ENCODE measurements at regions not wholly inside any gene's neighbourhood (a gene's known extent, or its start where the extent isn't known, plus 50 kb on each side); places are given as distances from the start of the nearest gene placed in this dataset.
"Not testable (repeated sequence)": the region's sequence is repeated elsewhere in the genome, so short reads cannot be mapped to it uniquely, and the experiment has no call there.

DNA sequence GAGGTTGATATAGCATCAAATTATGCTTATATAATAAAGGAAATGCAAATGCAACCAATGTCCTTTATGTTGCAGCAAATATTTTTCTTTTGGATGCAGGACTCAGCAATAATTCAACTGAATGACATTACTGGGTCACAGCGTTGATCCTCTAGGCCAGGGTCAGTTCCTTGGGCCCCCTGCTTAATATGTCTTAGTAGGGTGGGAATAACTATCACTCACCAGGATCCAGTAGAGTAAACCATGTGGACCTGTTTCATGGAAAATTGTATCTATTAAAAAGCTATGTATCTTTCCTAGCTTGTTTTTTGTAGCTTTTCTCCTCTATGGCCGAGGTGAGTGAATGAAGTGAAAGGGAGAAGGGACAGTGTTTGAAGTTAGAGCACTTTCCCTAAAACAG is 161.5 kb upstream of the SSTR1 start:
- H3K9me3 ChIP-seq (ENCODE audit: control insufficient read depth in 1 of 2, low read length in 2 of 2): no peaks in the 10 kb centered on the region
- H3K4me1 ChIP-seq (ENCODE audit: control insufficient read depth in 1 of 2, insufficient read depth in 2 of 2, low read length in 2 of 2): no peaks in the 10 kb centered on the region
- H3K36me3 ChIP-seq (ENCODE audit: control insufficient read depth in 1 of 2, insufficient read depth in 2 of 2, low read length in 2 of 2): no peaks in the 10 kb centered on the region
- no peak overlapping the region for H3K4me3 ChIP-seq (ENCODE audit: low read depth in 1 of 2, low read length in 2 of 2)
- no peak overlapping the region for H3K27ac ChIP-seq (ENCODE audit: low read length)
- H3K27me3 ChIP-seq (ENCODE audit: low read depth, low read length): no peaks in the 10 kb centered on the region

DNA sequence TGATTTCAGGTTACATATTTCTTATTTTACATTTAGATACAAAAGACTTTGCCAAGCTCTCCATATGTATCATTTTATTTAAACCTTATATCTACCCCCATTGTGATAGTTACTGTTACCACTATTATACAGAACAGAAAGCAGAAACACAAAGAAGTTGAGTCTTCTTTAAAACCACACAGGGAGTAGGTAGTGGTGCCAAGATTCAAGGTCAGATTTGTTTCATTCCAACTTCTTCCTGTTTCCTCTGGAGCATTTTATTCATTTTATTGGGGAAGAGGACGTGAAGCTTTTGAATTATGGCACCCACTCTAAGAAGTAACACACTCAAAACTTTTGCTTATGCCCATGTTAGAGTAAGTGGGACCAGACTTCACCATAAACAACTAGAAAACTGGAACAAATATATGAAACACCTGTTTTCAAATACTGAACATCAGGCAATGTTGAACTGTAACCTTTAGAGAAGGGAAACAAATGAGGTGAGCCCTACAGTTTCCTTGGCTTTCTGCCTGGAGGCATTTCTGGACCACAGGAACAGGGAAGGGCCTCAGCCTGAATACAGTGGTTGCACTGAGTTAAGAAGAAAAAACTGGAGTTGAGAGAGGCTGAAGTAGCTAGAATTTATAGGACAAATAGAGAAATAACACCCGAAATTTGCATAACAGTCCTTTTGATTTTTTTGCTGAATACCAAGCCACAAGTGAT is 160.4 kb upstream of the SSTR1 start:
- no peaks in the 10 kb centered on the region for H3K4me1 ChIP-seq (ENCODE audit: control insufficient read depth in 1 of 2, insufficient read depth in 2 of 2, low read length in 2 of 2)
- no peaks in the 10 kb centered on the region for H3K27me3 ChIP-seq (ENCODE audit: low read depth, low read length)
- no peaks in the 10 kb centered on the region for H3K9me3 ChIP-seq (ENCODE audit: control insufficient read depth in 1 of 2, low read length in 2 of 2)
- H3K4me3 ChIP-seq (ENCODE audit: low read depth in 1 of 2, low read length in 2 of 2): no peak overlapping the region
- H3K27ac ChIP-seq (ENCODE audit: low read length): no peak overlapping the region
- H3K36me3 ChIP-seq (ENCODE audit: control insufficient read depth in 1 of 2, insufficient read depth in 2 of 2, low read length in 2 of 2): no peaks in the 10 kb centered on the region

DNA sequence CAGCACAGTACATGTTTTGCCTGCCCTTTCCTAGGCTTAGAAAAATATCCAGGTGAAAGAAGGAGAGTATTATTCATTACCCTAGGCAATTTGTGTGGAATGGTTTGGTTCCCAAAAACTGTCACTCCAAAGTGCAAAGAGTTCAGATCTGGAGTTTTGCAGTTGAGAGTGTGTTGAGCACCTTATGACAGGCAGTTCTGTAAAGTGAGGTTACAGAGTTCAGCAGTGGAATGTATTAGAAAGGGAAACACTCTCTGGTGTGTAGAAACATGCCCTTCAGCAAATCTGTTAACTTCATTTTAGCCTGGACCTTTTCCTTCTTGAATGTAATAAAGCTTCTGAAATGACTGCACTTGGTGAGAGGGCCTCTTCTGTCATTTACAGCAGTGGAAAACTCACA is 154.0 kb upstream of the SSTR1 start:
- no peak overlapping the region for H3K27ac ChIP-seq (ENCODE audit: low read length)
- no peaks in the 10 kb centered on the region for H3K27me3 ChIP-seq (ENCODE audit: low read depth, low read length)
- no peaks in the 10 kb centered on the region for H3K9me3 ChIP-seq (ENCODE audit: control insufficient read depth in 1 of 2, low read length in 2 of 2)
- H3K36me3 ChIP-seq (ENCODE audit: control insufficient read depth in 1 of 2, insufficient read depth in 2 of 2, low read length in 2 of 2): no peaks in the 10 kb centered on the region
- no peaks in the 10 kb centered on the region for H3K4me1 ChIP-seq (ENCODE audit: control insufficient read depth in 1 of 2, insufficient read depth in 2 of 2, low read length in 2 of 2)
- H3K4me3 ChIP-seq (ENCODE audit: low read depth in 1 of 2, low read length in 2 of 2): no peak overlapping the region

DNA sequence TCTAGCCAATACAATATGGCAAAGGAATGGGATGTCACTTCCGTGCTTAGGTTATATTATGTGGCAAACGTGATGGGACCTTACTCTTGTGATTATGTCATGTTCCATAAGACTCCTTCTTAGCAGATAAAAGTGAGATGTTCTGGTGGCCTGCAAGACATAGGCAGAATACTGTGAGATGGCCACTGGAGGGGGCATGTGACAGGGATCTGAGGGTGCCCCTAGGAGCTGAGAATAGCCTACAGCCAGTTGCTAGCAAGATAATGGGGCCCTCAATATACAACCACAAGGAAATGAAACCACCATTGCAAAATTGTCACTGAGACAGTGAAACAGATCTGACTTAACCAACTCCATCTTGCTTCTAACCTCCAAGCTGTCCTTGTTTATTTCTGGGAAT is 151.4 kb upstream of the SSTR1 start:
- no peaks in the 10 kb centered on the region for H3K4me1 ChIP-seq (ENCODE audit: control insufficient read depth in 1 of 2, insufficient read depth in 2 of 2, low read length in 2 of 2)
- no peak overlapping the region for H3K27ac ChIP-seq (ENCODE audit: low read length)
- H3K9me3 ChIP-seq (ENCODE audit: control insufficient read depth in 1 of 2, low read length in 2 of 2): peaks cover 3 to 19% of the 10 kb centered on the region in 2 donors
- H3K27me3 ChIP-seq (ENCODE audit: low read depth, low read length): no peaks in the 10 kb centered on the region
- H3K4me3 ChIP-seq (ENCODE audit: low read depth in 1 of 2, low read length in 2 of 2): no peak overlapping the region
- no peaks in the 10 kb centered on the region for H3K36me3 ChIP-seq (ENCODE audit: control insufficient read depth in 1 of 2, insufficient read depth in 2 of 2, low read length in 2 of 2)

DNA sequence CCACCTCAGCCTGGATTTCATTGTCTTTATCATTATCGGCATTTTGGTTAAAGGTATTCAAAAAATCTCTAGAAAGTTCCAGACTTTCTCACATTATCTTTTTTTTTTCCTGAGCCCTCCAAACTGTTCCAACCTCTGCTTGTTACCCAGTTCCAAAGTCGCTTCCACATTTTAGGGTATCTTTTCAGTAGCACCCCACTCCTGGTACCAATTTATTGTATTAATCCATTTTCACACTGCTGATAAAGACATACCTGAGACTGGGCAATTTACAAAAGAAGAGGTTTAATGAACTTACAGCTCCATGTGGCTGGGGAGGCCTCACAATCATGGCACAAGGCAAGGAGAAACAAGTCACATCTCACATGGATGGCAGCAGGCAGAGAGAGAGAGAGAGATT is 145.5 kb upstream of the SSTR1 start:
- not testable (repeated sequence) for H3K4me3 ChIP-seq (ENCODE audit: low read depth in 1 of 2, low read length in 2 of 2); H3K4me1 ChIP-seq (ENCODE audit: control insufficient read depth in 1 of 2, insufficient read depth in 2 of 2, low read length in 2 of 2); H3K36me3 ChIP-seq (ENCODE audit: control insufficient read depth in 1 of 2, insufficient read depth in 2 of 2, low read length in 2 of 2); H3K27ac ChIP-seq (ENCODE audit: low read length); H3K27me3 ChIP-seq (ENCODE audit: low read depth, low read length)
- peaks cover 3 to 32% of the 10 kb centered on the region in 2 donors for H3K9me3 ChIP-seq (ENCODE audit: control insufficient read depth in 1 of 2, low read length in 2 of 2)

DNA sequence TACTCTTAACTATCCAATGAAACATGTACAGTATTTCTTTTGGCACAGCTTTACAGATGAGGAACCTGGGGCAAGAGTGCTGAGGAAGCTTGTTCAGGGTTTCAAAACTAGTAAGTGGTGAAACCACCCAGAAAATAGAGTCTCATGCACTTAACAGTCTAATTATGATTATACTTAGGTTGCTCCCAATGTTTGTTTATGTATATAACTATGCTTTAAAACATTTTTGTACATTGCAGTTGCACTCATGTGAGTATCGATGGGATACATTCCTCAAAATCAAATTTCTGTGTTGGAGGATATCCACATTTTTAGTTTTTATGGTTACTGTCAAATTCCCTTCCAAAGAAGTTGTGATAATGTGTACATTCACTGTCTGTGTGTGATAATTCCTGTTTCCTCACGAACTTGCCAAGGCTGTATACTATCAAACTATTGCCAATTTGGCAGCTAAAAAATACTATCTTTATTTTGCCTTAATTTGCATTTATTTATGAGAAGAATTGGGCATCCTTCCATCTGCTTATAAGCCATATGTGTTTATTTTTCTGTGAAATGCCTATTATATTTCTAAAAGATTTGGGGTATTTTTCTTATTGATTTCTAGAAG is 143.9 kb upstream of the SSTR1 start:
- no peaks in the 10 kb centered on the region for H3K27me3 ChIP-seq (ENCODE audit: low read depth, low read length)
- H3K4me1 ChIP-seq (ENCODE audit: control insufficient read depth in 1 of 2, insufficient read depth in 2 of 2, low read length in 2 of 2): no peaks in the 10 kb centered on the region
- no peak overlapping the region for H3K4me3 ChIP-seq (ENCODE audit: low read depth in 1 of 2, low read length in 2 of 2)
- no peaks in the 10 kb centered on the region for H3K36me3 ChIP-seq (ENCODE audit: control insufficient read depth in 1 of 2, insufficient read depth in 2 of 2, low read length in 2 of 2)
- H3K9me3 ChIP-seq (ENCODE audit: control insufficient read depth in 1 of 2, low read length in 2 of 2): peaks cover 3 to 32% of the 10 kb centered on the region in 2 donors
- no peak overlapping the region for H3K27ac ChIP-seq (ENCODE audit: low read length)

DNA sequence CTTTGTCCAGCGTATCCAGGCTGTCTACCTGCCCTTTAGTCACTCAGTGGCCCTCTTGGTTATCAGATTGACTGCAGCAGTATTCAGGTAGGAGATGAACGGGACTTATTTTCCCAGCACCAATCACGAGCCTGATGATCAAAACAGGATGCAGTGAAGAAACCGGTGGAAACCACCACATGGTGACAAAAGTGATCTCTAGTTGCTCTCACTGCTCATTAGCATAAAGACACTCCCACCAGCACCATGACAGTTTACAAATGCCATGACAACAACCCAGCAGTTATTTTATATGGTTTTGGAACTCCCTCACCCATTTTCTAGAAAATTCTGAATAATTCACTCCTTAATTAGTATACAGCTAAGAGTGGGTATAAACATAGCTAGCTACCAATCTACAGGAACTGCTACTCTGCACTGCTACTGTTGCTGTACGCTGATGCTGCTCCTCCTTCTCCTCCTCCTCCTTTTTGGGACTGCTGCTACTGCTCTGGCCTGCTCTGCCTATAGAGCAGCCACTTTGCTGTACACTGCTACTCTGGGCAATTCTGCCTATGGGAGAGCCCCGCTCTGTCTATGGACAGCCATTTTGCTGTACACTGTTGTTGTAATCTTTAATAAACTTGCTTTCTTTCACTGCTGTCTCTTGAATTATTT is 142.5 kb upstream of the SSTR1 start:
- Histone ChIP-seq H3K27ac (ENCODE audit: low read length) (no peak overlapping the region), H3K4me1 (ENCODE audit: control insufficient read depth in 1 of 2, insufficient read depth in 2 of 2, low read length in 2 of 2) (no peaks in the 10 kb centered on the region), H3K27me3 (ENCODE audit: low read depth, low read length) (no peaks in the 10 kb centered on the region), H3K36me3 (ENCODE audit: control insufficient read depth in 1 of 2, insufficient read depth in 2 of 2, low read length in 2 of 2) (no peaks in the 10 kb centered on the region), H3K4me3 (ENCODE audit: low read depth in 1 of 2, low read length in 2 of 2) (no peak overlapping the region), H3K9me3 (ENCODE audit: control insufficient read depth in 1 of 2, low read length in 2 of 2) (peaks cover 0 to 24% of the 10 kb centered on the region in 2 donors)

DNA sequence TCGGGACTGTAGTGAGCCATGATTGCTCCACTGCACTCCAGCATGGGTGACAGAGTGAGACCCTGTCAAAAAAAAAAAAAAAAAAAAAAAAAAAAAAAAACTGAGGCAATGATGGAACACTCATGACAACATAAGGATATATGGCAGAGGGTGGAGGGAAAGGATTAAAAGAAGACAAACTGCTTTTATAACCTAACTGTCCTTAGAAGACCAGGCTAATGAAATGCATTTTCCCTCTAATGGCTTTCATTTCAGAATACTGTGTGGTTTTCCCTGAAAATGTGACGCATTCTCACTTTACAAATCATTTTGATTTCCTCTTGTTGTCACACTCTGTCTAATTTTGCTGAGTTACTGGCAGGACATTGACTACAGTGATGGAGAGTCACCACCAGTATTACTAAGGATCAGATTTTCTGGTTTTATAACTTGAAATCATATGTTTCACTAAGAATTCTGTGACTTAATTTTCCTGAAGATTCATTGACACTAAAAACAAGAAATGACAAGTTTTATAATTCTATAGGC is 137.6 kb upstream of the SSTR1 start:
- no peak overlapping the region for H3K27ac ChIP-seq (ENCODE audit: low read length)
- no peaks in the 10 kb centered on the region for H3K36me3 ChIP-seq (ENCODE audit: control insufficient read depth in 1 of 2, insufficient read depth in 2 of 2, low read length in 2 of 2)

DNA sequence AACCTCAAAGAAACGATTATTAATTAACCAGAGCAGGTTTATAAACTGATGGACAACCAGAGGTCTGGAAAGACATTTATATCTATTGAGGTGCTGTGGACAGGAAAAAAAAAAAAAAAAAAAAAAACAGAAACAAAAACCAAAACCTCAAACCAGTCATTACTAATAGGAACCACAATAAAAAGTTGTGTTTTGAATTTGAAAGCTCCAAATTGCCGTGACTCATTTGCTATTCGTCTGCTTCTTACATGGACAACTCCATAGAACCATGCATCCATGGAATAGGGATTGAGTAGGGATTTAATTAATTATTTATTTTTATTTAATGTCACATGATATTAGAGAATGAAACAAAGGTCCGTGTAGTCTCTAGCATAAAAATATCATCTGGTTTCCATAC is 134.1 kb upstream of the SSTR1 start:
- Histone ChIP-seq H3K27me3 (ENCODE audit: low read depth, low read length) (no peaks in the 10 kb centered on the region), H3K4me1 (ENCODE audit: control insufficient read depth in 1 of 2, insufficient read depth in 2 of 2, low read length in 2 of 2) (no peaks in the 10 kb centered on the region), H3K27ac (ENCODE audit: low read length) (no peak overlapping the region), H3K4me3 (ENCODE audit: low read depth in 1 of 2, low read length in 2 of 2) (no peak overlapping the region), H3K9me3 (ENCODE audit: control insufficient read depth in 1 of 2, low read length in 2 of 2) (no peaks in the 10 kb centered on the region), H3K36me3 (ENCODE audit: control insufficient read depth in 1 of 2, insufficient read depth in 2 of 2, low read length in 2 of 2) (no peaks in the 10 kb centered on the region)

More for the DNA sequence above, 137.6 kb upstream of the SSTR1 start:
- H3K4me1 ChIP-seq (ENCODE audit: control insufficient read depth in 1 of 2, insufficient read depth in 2 of 2, low read length in 2 of 2): no peaks in the 10 kb centered on the region
- H3K9me3 ChIP-seq (ENCODE audit: control insufficient read depth in 1 of 2, low read length in 2 of 2): no peaks in the 10 kb centered on the region
- no peak overlapping the region for H3K4me3 ChIP-seq (ENCODE audit: low read depth in 1 of 2, low read length in 2 of 2)
- no peaks in the 10 kb centered on the region for H3K27me3 ChIP-seq (ENCODE audit: low read depth, low read length)

DNA sequence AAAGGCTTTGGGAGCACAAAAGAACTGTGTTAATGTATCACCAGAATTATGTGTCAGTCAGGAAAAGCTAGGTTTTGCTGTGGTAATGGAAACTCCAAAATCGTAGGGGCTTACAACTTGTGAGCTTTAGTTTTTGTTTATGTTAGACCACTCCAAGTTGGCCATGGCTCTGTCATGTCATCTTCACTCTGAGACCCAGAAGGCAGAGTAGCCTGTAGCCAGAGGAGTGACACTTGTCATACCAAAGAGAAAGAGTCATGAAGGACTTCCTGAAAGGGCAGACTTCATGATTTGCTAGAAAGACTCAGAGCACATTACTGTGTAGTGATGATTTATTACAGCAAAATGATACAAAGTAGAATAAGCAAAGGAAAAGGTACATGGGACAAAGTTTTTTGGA is 133.6 kb upstream of the SSTR1 start:
- Histone ChIP-seq H3K4me1 (ENCODE audit: control insufficient read depth in 1 of 2, insufficient read depth in 2 of 2, low read length in 2 of 2) (no peaks in the 10 kb centered on the region), H3K9me3 (ENCODE audit: control insufficient read depth in 1 of 2, low read length in 2 of 2) (no peaks in the 10 kb centered on the region), H3K4me3 (ENCODE audit: low read depth in 1 of 2, low read length in 2 of 2) (no peak overlapping the region), H3K27ac (ENCODE audit: low read length) (no peak overlapping the region), H3K36me3 (ENCODE audit: control insufficient read depth in 1 of 2, insufficient read depth in 2 of 2, low read length in 2 of 2) (no peaks in the 10 kb centered on the region), H3K27me3 (ENCODE audit: low read depth, low read length) (no peaks in the 10 kb centered on the region)

DNA sequence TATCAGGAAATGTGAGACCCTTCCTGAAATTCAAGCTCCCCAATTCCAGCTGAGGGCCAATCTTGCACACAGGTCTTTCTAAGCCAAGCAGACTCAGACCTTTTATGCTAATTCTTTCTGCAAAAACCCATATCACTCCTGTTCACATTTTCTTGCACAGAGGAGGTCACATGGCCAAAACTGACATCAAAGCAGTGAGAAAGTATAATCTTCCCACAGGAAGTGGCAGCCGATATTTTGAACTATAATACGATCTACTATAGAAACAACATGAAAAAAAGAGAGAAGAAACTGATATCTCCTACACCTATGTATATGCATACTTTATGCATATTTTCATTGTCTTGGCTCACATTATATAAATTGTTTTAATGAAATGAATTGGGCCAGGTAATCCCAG is 132.9 kb upstream of the SSTR1 start:
- no peaks in the 10 kb centered on the region for H3K27me3 ChIP-seq (ENCODE audit: low read depth, low read length)
- no peak overlapping the region for H3K4me3 ChIP-seq (ENCODE audit: low read depth in 1 of 2, low read length in 2 of 2)
- H3K27ac ChIP-seq (ENCODE audit: low read length): no peak overlapping the region

More for the DNA sequence above, 132.9 kb upstream of the SSTR1 start:
- H3K4me1 ChIP-seq (ENCODE audit: control insufficient read depth in 1 of 2, insufficient read depth in 2 of 2, low read length in 2 of 2): no peaks in the 10 kb centered on the region
- no peaks in the 10 kb centered on the region for H3K36me3 ChIP-seq (ENCODE audit: control insufficient read depth in 1 of 2, insufficient read depth in 2 of 2, low read length in 2 of 2)
- H3K9me3 ChIP-seq (ENCODE audit: control insufficient read depth in 1 of 2, low read length in 2 of 2): no peaks in the 10 kb centered on the region

All from muscle layer of duodenum (tissue), 2 donors.